Hippocampal formation (tissue), 2 donors: ENCODE measurements at regions not wholly inside any gene's neighbourhood (a gene's known extent, or its start where the extent isn't known, plus 50 kb on each side); places are given as distances from the start of the nearest gene placed in this dataset.
"Not testable (repeated sequence)": the region's sequence is repeated elsewhere in the genome, so short reads cannot be mapped to it uniquely, and the experiment has no call there.

Experiments used
- DNase-seq, 2 donors: peaks; one replicate each; lab custom pipeline; 2025; lab: John Stamatoyannopoulos, UW

DNA sequence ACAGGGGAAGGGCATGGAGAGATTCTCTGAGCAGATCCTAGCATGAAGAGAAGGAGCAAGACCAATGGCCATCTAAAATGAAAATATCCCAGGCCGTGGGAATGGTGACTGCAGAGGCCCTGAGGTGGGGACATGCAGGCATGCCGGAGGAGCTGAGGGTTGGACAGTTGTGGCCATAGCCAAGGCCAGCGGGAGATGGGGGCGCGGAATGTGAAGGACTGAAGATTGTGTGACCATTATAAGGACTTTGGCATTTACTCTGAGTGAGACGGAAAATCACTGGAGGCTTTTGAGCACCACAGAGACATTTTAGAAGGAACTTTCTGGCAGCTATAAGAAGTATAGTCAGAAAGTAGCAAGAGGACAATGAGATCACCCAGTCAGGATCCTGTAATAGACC lies 341.1 kb downstream of the SFMBT2 start:
- no peak for DNase-seq

- no peak for DNase-seq
Measured at GRCh38 chr10:7056216-7056615, 354.6 kb downstream of the SFMBT2 start.

DNA sequence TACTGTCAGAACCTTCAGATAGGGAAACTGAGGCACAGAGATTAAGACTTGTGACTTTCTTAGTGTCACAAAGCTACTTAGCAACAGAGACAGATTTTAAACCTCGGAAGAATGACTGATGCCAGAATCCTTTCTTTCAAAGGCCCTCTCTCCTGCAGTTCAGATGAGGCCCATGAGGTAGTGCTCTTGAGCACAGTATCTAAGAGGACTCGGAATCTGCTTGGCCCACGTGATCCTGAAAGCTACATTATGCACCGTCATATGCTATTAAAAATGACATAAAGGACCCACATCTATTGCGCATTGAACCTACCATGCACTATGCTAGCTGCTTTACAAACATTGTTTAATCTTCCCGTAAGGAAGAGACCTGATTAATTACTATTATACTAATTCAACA lies 355.9 kb downstream of the SFMBT2 start:
- no peak for DNase-seq

- DNase-seq, result no peak
Measured at GRCh38 chr10:7053195-7053594, 357.6 kb downstream of the SFMBT2 start.

DNA sequence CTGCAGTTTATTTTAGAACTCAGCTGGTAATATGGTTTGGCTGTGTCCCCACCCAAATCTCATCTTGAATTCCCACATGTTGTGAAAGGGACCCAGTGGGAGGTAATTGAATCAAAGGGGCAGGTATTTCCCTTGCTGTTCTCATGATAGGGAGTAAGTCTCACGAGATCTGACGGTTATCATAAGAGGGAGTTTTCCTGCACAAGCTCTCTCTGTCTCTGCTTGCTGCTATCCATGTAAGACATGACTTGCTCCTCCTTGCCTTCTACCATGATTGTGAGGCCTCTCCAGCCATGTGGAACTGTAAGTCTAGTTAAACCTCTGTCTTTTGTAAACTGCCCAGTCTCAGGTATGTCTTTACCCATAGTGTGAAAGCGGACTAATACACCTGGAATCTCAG lies 360.8 kb downstream of the SFMBT2 start:
- not testable (repeated sequence) for DNase-seq

GRCh38 chr10:7048061-7048460 lies 362.8 kb downstream of the SFMBT2 start:
- DNase-seq, result no peak

DNA sequence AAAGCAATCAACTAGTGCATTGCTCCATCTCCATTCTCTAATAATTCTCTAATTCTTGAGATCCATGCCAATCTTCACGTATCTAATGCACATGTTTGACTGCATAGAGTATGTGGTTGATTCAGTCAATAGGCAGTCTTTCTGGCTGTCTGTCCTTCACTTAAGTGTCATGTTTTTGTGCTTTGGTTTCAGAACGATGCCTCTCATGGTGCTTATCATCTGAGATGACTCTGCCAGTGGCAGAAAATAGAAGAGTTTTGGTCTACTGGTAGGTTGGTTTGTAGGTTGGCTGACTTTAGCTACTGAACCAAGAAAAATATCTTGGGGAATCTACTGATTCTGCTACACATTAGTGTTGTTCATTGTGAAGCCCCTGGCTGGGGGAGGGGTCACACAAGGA lies 364.2 kb downstream of the SFMBT2 start:
- no peak for DNase-seq

DNA sequence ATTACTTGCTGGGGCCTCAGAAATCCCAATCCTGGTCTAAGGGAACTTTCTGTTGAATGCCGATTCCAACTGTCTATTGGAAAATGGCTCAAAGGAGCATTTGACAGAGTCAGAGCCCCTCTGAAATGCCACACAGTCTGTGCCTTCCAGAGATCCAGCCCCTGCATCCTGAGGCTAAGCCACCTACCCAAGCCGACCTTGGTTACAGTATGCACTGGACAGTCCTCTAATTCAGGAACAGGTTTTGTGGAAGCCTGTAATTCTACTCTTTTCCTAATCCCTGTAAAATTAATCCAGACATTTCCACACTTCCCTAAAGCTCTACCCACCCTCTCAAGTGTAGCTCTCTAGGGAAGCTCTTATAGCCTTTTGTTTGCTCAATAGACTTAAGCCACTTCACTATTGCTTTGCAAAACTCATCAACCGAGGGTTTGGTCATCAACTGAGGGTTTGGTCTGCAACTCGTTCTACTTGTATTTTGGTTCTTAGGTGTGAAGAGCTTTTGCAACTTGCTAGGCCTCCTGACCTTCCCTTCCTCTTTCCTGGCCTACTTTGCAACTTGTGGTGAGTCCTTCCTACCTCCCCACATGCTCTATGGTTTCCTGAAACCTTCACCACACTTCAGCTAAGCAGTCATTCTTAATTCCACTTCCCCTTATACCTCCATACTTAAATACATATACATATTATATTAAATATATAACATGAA lies 364.8 kb downstream of the SFMBT2 start:
- DNase-seq, result no peak

GRCh38 chr10:7043055-7043653 lies 367.7 kb downstream of the SFMBT2 start:
- DNase-seq, result no peak

GRCh38 chr10:7042419-7043054 lies 368.3 kb downstream of the SFMBT2 start:
- no peak for DNase-seq

- DNase-seq, result no peak
Measured at GRCh38 chr10:7042000-7042399, 368.8 kb downstream of the SFMBT2 start.

DNA sequence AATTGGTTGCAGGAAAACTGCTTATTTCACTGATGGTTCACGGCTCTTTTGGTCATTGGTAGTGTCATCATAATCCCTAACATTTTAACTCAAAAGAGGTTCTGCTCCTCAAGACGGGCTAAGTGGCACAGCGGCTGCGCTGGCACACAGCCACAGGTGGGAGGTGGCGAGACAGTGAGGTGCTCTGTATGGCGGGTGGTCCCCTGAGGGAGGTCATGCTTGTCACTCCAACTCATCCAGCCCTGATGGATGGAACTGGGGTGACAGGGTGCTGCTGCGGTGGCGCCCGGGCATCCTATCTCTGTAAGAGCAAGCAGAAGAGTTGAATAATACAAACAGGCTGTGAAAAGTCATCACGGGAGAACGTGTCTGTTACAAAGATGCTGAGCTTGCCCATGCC lies 370.2 kb downstream of the SFMBT2 start:
- DNase-seq, result no peak

DNA sequence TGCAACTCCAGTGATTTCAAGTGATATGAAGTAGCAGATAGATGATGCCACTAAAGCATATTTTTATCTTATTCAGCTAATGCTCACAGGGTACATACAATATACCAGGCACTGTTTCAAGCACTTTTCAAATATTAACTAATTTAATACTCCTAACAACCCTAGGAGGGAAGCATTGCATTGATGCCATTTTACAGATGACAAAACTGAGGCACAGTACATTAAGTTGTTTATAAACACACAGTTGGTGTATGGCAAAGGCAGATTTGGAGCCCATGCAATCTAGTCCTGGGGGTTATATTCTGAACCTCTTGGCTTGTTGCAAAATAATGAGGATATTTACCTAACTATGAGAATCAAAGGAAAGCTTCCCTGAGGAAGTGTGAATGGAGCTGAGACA lies 371.0 kb downstream of the SFMBT2 start:
- no peak for DNase-seq

GRCh38 chr10:7038416-7038815 lies 372.4 kb downstream of the SFMBT2 start:
- no peak for DNase-seq

GRCh38 chr10:7037434-7037833 lies 373.4 kb downstream of the SFMBT2 start:
- not testable (repeated sequence) for DNase-seq

GRCh38 chr10:7036951-7037350 lies 373.9 kb downstream of the SFMBT2 start:
- DNase-seq, result no peak

- DNase-seq, result no peak
Measured at GRCh38 chr10:7035126-7035761, 375.6 kb downstream of the SFMBT2 start.

GRCh38 chr10:7033031-7033430 lies 377.8 kb downstream of the SFMBT2 start:
- no peak for DNase-seq

GRCh38 chr10:7030134-7030855 lies 380.5 kb downstream of the SFMBT2 start:
- DNase-seq, result no peak

GRCh38 chr10:7029672-7030071 lies 381.2 kb downstream of the SFMBT2 start:
- DNase-seq, result no peak

- no peak for DNase-seq
Measured at GRCh38 chr10:7028809-7029166, 382.0 kb downstream of the SFMBT2 start.
